Activated naive CD4-positive, alpha-beta T cell treated with anti-CD3 and anti-CD28 coated beads for 36 hours (primary cell): ENCODE measurements at regions not wholly inside any gene's neighbourhood (a gene's known extent, or its start where the extent isn't known, plus 50 kb on each side); places are given as distances from the start of the nearest gene placed in this dataset.
A peak's percentile ranks its signal among the peaks of the same experiment; 100 is the strongest.

Source experiments
- CTCF ChIA-PET: fragments of 350-600 bp; sonication (Branson Sonifier 250); formaldehyde crosslinking; loops from one replicate; lab custom pipeline; 2021; ENCODE audit warnings: antibody characterized with exemption; lab: Charles Lee
- DNase-seq: peaks from one replicate; pipeline ENCODE4 v3.0.0-alpha.2; 2020
- H3K27ac Mint-ChIP-seq: one replicate; pipeline ENCODE4 v1.8.0; 2021; ENCODE audit warnings: mild to moderate bottlenecking, mixed read lengths
- H3K27me3 Mint-ChIP-seq: one replicate; pipeline ENCODE4 v1.8.0; 2021; ENCODE audit warnings: low read depth, mixed read lengths
- H3K36me3 Mint-ChIP-seq: one replicate; pipeline ENCODE4 v1.8.0; 2021; ENCODE audit warnings: low read depth, mixed read lengths
- H3K4me1 Mint-ChIP-seq: one replicate; pipeline ENCODE4 v1.8.0; 2021; ENCODE audit warnings: low read depth, mixed read lengths
- H3K4me3 Mint-ChIP-seq: one replicate; pipeline ENCODE4 v1.8.0; 2021; ENCODE audit warnings: mild to moderate bottlenecking, moderate library complexity, mixed read lengths
- H3K9me3 Mint-ChIP-seq: one replicate; pipeline ENCODE4 v1.8.0; 2021; ENCODE audit warnings: mixed read lengths
- intact Hi-C: fragments of 100-400 bp; cut with micrococcal nuclease; formaldehyde crosslinking; loops from one replicate; pipeline ENCODE4 v1.15.1; 2023

DNA sequence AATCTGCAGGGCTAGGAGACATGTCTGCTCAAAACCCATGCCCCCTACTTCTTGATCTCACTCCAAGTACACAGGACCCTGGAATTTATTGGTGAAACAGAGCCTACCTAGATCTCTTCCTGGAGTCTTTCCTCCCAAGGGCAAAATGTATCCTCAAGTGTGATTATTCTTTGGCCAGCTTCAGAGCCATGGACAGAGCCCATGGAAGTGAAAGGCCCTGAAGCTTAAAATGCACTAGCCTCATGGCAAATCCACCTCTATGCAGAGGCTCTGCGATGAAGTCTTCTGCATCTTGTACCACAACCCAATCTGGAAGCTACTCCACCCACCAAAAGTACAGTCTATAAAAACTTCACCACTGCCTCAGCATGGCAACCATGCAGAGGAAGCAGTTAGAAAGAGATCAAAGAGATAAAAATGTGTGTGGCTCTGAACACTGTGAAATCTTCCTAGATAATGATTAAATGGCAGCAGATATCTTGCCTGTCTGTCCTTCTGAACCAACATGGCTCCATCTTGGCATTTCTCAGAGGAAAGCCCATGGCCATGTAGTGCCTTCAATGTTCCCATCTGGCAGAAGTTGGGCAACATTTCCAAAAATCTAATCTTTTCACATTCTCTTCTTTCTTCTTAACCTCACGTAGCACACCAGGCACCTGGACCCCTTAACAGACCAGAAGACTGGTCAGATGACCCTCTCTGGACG is 142.9 kb upstream of the KLF7 start:
- Mint-ChIP-seq H3K4me1 (peaks cover 22% of the 10 kb centered on the region), H3K4me3 (no peak overlapping the region), H3K27me3 (peaks cover 2% of the 10 kb centered on the region), H3K36me3 (no peaks in the 10 kb centered on the region), H3K9me3 (no peaks in the 10 kb centered on the region), H3K27ac (no peak overlapping the region)
- no peak for DNase-seq
- CTCF ChIA-PET = no interaction called here
- intact Hi-C loops = no loop called here

DNA sequence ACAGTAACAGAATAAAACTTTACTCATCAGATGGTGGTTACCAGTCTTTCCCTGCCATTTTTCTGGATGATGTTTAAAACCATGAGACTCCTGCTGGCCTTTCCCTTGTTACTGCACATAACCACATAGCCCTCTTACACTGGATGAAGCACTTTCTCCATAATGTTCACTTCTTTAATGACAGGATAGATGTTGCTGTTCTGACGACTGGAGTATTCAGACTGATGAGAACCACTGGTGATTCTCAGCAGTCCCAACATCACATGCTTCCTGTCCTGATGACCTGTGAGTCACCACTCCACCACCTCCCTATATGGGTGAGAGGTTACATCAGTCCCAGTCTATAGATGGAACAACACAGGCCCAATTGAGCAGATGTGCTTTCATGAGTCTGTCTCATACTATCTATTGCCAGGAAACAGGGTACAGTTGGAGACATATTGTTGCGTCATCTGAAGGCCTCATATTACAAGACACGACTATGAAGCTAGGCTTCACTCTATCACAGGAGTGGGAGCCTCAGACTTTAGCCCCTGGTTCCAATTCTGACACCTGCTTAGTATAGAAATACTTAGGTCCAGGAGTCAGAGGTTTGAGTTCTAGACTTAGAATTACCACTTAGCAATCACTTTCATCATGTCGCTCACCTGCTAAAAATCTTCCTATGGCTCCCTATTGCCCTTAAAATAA is 145.7 kb upstream of the KLF7 start:
- H3K4me1 Mint-ChIP-seq = peaks cover 22% of the 10 kb centered on the region
- H3K27me3 Mint-ChIP-seq = peaks cover 4% of the 10 kb centered on the region
- peak; percentile 78 for DNase-seq
- H3K36me3 Mint-ChIP-seq = no peaks in the 10 kb centered on the region
- intact Hi-C loops = loop anchor here (1.0 to 2.0 kb wide), 9 partner anchors 19 to 265 kb away; no protein-coding TSS in a partner anchor
- peak overlapping the region; percentile 13 for H3K4me3 Mint-ChIP-seq
- CTCF ChIA-PET = interaction anchor here (0.7 kb wide), 1 partner anchor 147 kb away, joined by 3 read pairs; no protein-coding TSS in a partner anchor
- no peaks in the 10 kb centered on the region for H3K9me3 Mint-ChIP-seq
- peak overlapping the region; percentile 78 for H3K27ac Mint-ChIP-seq

GRCh38 chr2:207312006-207312356 is 146.2 kb upstream of the KLF7 start:
- H3K4me1 Mint-ChIP-seq = peaks cover 23% of the 10 kb centered on the region
- peak overlapping the region; percentile 78 for H3K27ac Mint-ChIP-seq
- H3K4me3 Mint-ChIP-seq = no peak overlapping the region
- intact Hi-C loops = no loop called here
- H3K36me3 Mint-ChIP-seq = no peaks in the 10 kb centered on the region
- no peaks in the 10 kb centered on the region for H3K9me3 Mint-ChIP-seq
- no peak for DNase-seq
- H3K27me3 Mint-ChIP-seq = peaks cover 4% of the 10 kb centered on the region
- CTCF ChIA-PET = interaction anchor here (0.7 kb wide), 1 partner anchor 148 kb away, joined by 3 read pairs; no protein-coding TSS in a partner anchor

GRCh38 chr2:207313947-207314346 is 148.2 kb upstream of the KLF7 start:
- DNase-seq = no peak
- Mint-ChIP-seq H3K4me3 (no peak overlapping the region), H3K4me1 (peaks cover 24% of the 10 kb centered on the region), H3K27ac (no peak overlapping the region), H3K27me3 (peaks cover 4% of the 10 kb centered on the region), H3K36me3 (no peaks in the 10 kb centered on the region), H3K9me3 (no peaks in the 10 kb centered on the region)
- CTCF ChIA-PET = no interaction called here
- intact Hi-C loops = no loop called here

DNA sequence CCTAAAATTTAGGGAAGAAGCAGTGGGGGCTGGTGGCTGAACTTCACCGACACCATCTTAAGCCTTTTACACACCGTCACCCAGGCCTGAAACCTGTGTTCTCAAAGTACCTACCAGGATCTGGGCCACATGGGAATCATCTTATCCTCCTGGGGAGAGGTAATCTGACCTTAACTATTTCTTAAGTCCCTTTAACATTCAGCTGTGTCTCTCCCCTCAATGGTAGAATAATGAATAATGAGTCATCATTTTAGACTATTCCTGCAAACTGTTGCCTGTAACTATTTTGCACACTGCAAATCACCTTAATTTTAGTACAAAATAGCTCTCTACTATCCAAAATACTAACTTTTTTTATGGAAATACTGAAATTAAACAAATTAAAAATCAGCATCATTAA is 149.4 kb upstream of the KLF7 start:
- Mint-ChIP-seq H3K9me3 (no peaks in the 10 kb centered on the region), H3K4me3 (no peak overlapping the region), H3K27ac (no peak overlapping the region), H3K4me1 (peaks cover 23% of the 10 kb centered on the region), H3K27me3 (peaks cover 4% of the 10 kb centered on the region), H3K36me3 (no peaks in the 10 kb centered on the region)
- CTCF ChIA-PET = no interaction called here
- no peak for DNase-seq
- intact Hi-C loops = no loop called here

- Mint-ChIP-seq H3K36me3 (no peaks in the 10 kb centered on the region), H3K4me1 (peaks cover 15% of the 10 kb centered on the region), H3K4me3 (no peak overlapping the region), H3K27me3 (peaks cover 4% of the 10 kb centered on the region), H3K9me3 (no peaks in the 10 kb centered on the region), H3K27ac (no peak overlapping the region)
- intact Hi-C loops = no loop called here
- CTCF ChIA-PET = no interaction called here
- no peak for DNase-seq
Measured at GRCh38 chr2:207316484-207316883, 150.7 kb upstream of the KLF7 start.

DNA sequence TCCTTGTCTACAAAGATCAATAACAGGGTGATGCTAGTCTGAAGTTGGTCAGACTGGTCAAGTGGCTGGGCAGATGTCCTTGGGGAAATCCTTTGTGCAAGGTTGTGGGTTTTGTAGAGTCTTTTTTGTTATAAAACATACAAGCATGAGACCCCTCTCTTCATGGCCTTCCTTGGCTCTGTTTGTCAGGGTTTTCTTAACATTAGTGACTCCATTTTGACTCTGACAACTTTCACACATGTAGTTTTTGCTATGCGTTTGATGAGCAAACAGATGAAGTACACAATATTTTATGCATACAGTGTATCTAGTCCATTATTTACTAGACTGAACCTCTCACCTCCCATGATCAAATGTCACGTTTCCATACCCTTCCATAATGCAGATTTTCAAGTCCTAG is 151.2 kb upstream of the KLF7 start:
- no peak overlapping the region for H3K4me3 Mint-ChIP-seq
- H3K27me3 Mint-ChIP-seq = peaks cover 4% of the 10 kb centered on the region
- H3K4me1 Mint-ChIP-seq = peaks cover 11% of the 10 kb centered on the region
- no peak for DNase-seq
- CTCF ChIA-PET = no interaction called here
- peak overlapping the region; percentile 20 for H3K27ac Mint-ChIP-seq
- intact Hi-C loops = loop anchor here (1.0 kb wide), 1 partner anchor 12 kb away; no protein-coding TSS in a partner anchor
- no peaks in the 10 kb centered on the region for H3K36me3 Mint-ChIP-seq
- H3K9me3 Mint-ChIP-seq = no peaks in the 10 kb centered on the region

- H3K4me3 Mint-ChIP-seq = no peak overlapping the region
- peaks cover 4% of the 10 kb centered on the region for H3K27me3 Mint-ChIP-seq
- H3K9me3 Mint-ChIP-seq = no peaks in the 10 kb centered on the region
- H3K27ac Mint-ChIP-seq = peak overlapping the region; percentile 25
- DNase-seq = no peak
- CTCF ChIA-PET = no interaction called here
- H3K36me3 Mint-ChIP-seq = no peaks in the 10 kb centered on the region
- intact Hi-C loops = loop anchor here (1.0 kb wide), 1 partner anchor 12 kb away; no protein-coding TSS in a partner anchor
- peaks cover 9% of the 10 kb centered on the region for H3K4me1 Mint-ChIP-seq
Measured at GRCh38 chr2:207317378-207317984, 151.7 kb upstream of the KLF7 start.

- Mint-ChIP-seq H3K4me3 (no peak overlapping the region), H3K9me3 (no peaks in the 10 kb centered on the region), H3K27me3 (peaks cover 3% of the 10 kb centered on the region), H3K4me1 (peaks cover 9% of the 10 kb centered on the region), H3K27ac (peak overlapping the region; percentile 25), H3K36me3 (no peaks in the 10 kb centered on the region)
- DNase-seq = no peak
- CTCF ChIA-PET = no interaction called here
- intact Hi-C loops = no loop called here
Measured at GRCh38 chr2:207318181-207318628, 152.5 kb upstream of the KLF7 start.

- Mint-ChIP-seq H3K4me3 (no peak overlapping the region), H3K36me3 (no peaks in the 10 kb centered on the region), H3K9me3 (no peaks in the 10 kb centered on the region), H3K27me3 (peaks cover 2% of the 10 kb centered on the region), H3K4me1 (peaks cover 9% of the 10 kb centered on the region), H3K27ac (no peak overlapping the region)
- DNase-seq = no peak
- intact Hi-C loops = no loop called here
- CTCF ChIA-PET = no interaction called here
Measured at GRCh38 chr2:207319316-207319715, 153.6 kb upstream of the KLF7 start.

DNA sequence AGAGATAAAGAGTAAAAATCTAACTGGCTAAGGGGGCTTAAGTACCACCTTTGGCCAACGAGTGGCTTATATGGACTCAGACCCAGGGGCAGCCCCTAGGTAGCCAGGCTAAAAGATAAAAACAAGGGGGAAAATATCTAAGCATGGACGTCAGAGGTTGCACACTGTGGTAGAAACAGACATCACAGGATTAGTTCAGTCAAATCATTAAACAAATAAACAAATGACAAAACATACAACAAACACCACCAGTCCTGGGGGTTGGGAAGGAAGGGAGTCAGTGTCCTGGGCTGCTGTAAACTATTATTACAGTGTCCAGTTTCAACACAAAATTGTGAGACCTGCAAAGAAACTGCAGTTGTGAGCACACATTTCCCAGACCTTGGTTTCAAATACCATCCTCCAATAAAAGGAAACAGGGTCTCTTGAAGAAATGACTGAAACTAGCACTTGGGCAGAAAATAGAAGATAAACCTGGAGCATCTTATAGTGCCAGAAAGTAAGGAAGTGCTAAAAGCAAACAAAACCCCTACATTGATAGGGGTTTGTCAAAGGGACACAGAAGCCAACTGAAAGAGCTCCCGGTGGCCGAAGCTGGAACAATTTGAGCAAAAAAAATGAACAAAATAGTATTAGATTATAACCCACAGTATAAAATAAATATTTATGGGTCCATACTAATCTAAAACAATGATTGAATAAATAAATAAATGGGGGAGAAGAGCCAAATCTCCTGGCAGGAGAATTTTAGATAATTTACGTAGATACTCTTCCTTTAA is 154.8 kb upstream of the KLF7 start:
- CTCF ChIA-PET = no interaction called here
- intact Hi-C loops = no loop called here
- no peaks in the 10 kb centered on the region for H3K36me3 Mint-ChIP-seq
- H3K9me3 Mint-ChIP-seq = no peaks in the 10 kb centered on the region
- H3K27ac Mint-ChIP-seq = no peak overlapping the region
- DNase-seq = no peak
- peaks cover 9% of the 10 kb centered on the region for H3K4me1 Mint-ChIP-seq
- no peaks in the 10 kb centered on the region for H3K27me3 Mint-ChIP-seq
- H3K4me3 Mint-ChIP-seq = no peak overlapping the region

DNA sequence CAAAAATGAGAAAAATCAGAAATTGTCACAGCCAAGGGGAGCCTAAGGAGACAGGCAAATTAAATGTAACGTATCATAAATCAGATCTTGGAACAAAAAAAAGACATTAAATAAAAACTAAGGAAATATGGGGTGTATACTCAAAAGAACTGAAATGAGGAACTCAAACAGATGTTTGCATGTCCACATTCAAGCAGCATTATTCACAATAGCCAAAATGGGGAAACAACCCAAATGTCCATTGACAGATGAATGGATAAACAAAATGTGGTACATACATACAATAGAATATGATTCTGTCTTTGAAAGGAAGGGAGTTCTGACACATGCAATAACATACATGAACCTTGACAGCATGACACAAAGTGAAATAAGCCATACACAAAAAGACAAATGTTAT is 155.8 kb upstream of the KLF7 start:
- Mint-ChIP-seq H3K27ac (no peak overlapping the region), H3K9me3 (no peaks in the 10 kb centered on the region), H3K27me3 (no peaks in the 10 kb centered on the region), H3K4me3 (no peak overlapping the region), H3K4me1 (peaks cover 9% of the 10 kb centered on the region), H3K36me3 (no peaks in the 10 kb centered on the region)
- no peak for DNase-seq
- CTCF ChIA-PET = no interaction called here
- intact Hi-C loops = no loop called here
